Endothelial cell (in vitro differentiated cells): ENCODE measurements at regions not wholly inside any gene's neighbourhood (a gene's known extent, or its start where the extent isn't known, plus 50 kb on each side); places are given as distances from the start of the nearest gene placed in this dataset.

ENCODE experiments used
- DNase-seq: peaks from one replicate; pipeline ENCODE4 v3.0.0; 2021; ENCODE audit warnings: low spot score
- H3K27ac Mint-ChIP-seq: one replicate; pipeline ENCODE4 v1.8.0; 2021; ENCODE audit warnings: mixed read lengths, inconsistent platforms; ENCODE audit not compliant: unreplicated experiment
- H3K27me3 Mint-ChIP-seq: one replicate; pipeline ENCODE4 v1.8.0; 2021; ENCODE audit warnings: mild to moderate bottlenecking, moderate library complexity, mixed read lengths, inconsistent platforms; ENCODE audit not compliant: unreplicated experiment
- H3K36me3 Mint-ChIP-seq: one replicate; pipeline ENCODE4 v1.8.0; 2021; ENCODE audit warnings: mild to moderate bottlenecking, low read depth, mixed read lengths, inconsistent platforms; ENCODE audit not compliant: unreplicated experiment
- H3K4me1 Mint-ChIP-seq: one replicate; pipeline ENCODE4 v1.8.0; 2021; ENCODE audit warnings: mild to moderate bottlenecking, mixed read lengths, inconsistent platforms; ENCODE audit not compliant: unreplicated experiment
- H3K4me3 Mint-ChIP-seq: one replicate; pipeline ENCODE4 v1.8.0; 2021; ENCODE audit warnings: mild to moderate bottlenecking, mixed read lengths, inconsistent platforms; ENCODE audit not compliant: unreplicated experiment
- H3K9me3 Mint-ChIP-seq: one replicate; pipeline ENCODE4 v1.8.0; 2021; ENCODE audit warnings: mixed read lengths, inconsistent platforms; ENCODE audit not compliant: unreplicated experiment
- CTCF ChIP-seq: fragments of 200-600 bp; sonication (generic); IDR thresholded peaks from one replicate; pipeline ENCODE4 v1.5.0; 2021; ENCODE audit warnings: antibody characterized with exemption; ENCODE audit not compliant: unreplicated experiment

- Mint-ChIP-seq H3K27ac (no peak overlapping the region), H3K9me3 (no peaks in the 10 kb centered on the region), H3K27me3 (peaks cover 2% of the 10 kb centered on the region), H3K4me3 (no peak overlapping the region), H3K36me3 (no peaks in the 10 kb centered on the region), H3K4me1 (no peaks in the 10 kb centered on the region)
- no peak for DNase-seq
- no peak for TF ChIP-seq CTCF
Measured at GRCh38 chr20:39206899-39207564, 244.9 kb downstream of the DHX35 start.

GRCh38 chr20:39195582-39196021, 233.5 kb downstream of the DHX35 start:
- TF ChIP-seq CTCF: no peak
- peak; percentile 14 for DNase-seq
- no peak overlapping the region for H3K27ac Mint-ChIP-seq

GRCh38 chr20:39190666-39191570, 228.8 kb downstream of the DHX35 start:
- Mint-ChIP-seq H3K27me3 (peaks cover 1% of the 10 kb centered on the region), H3K9me3 (no peaks in the 10 kb centered on the region), H3K4me3 (no peak overlapping the region), H3K36me3 (no peaks in the 10 kb centered on the region), H3K27ac (no peak overlapping the region), H3K4me1 (no peaks in the 10 kb centered on the region)
- TF ChIP-seq CTCF: no peak
- no peak for DNase-seq

More at GRCh38 chr20:39195582-39196021, 233.5 kb downstream of the DHX35 start:
- peaks cover 1% of the 10 kb centered on the region for H3K4me1 Mint-ChIP-seq
- no peaks in the 10 kb centered on the region for H3K36me3 Mint-ChIP-seq
- H3K4me3 Mint-ChIP-seq: no peak overlapping the region
- peaks cover 2% of the 10 kb centered on the region for H3K27me3 Mint-ChIP-seq
- H3K9me3 Mint-ChIP-seq: no peaks in the 10 kb centered on the region

GRCh38 chr20:39188266-39188765, 226.2 kb downstream of the DHX35 start:
- H3K9me3 Mint-ChIP-seq: peaks cover 8% of the 10 kb centered on the region
- H3K27ac Mint-ChIP-seq: no peak overlapping the region
- no peak overlapping the region for H3K4me3 Mint-ChIP-seq
- peaks cover 1% of the 10 kb centered on the region for H3K27me3 Mint-ChIP-seq
- no peak for DNase-seq
- no peaks in the 10 kb centered on the region for H3K36me3 Mint-ChIP-seq
- no peaks in the 10 kb centered on the region for H3K4me1 Mint-ChIP-seq
- TF ChIP-seq CTCF: no peak
